Small intestine (tissue), 7 donors: ENCODE measurements at regions not wholly inside any gene's neighbourhood (a gene's known extent, or its start where the extent isn't known, plus 50 kb on each side); places are given as distances from the start of the nearest gene placed in this dataset.

Experiments
- DNase-seq, 2 donors: peaks; one replicate each; pipeline versions ENCODE4 v3.0.0 to v3.0.0-alpha.2; 2013
- FAIRE-seq: peaks from 2 replicates; lab custom pipeline; 2012; peaks lifted over from hg19 to GRCh38; lab: Jason Lieb, UNC
- H3K27ac ChIP-seq, 3 donors: one replicate each; pipeline ENCODE4 v1.5.1; 2013; ENCODE audit warnings: low read length in 2 of 3, mild to moderate bottlenecking in 2 of 3, control low read depth in 1 of 3, inconsistent platforms in 1 of 3, low read depth in 1 of 3, moderate library complexity in 1 of 3
- H3K27me3 ChIP-seq, 3 donors: one replicate each; pipeline ENCODE4 v1.6.1; 2013; ENCODE audit warnings: low read length in 3 of 3, inconsistent platforms in 1 of 3; ENCODE audit not compliant: control insufficient read depth in 3 of 3, insufficient read depth in 3 of 3
- H3K36me3 ChIP-seq, 3 donors: one replicate each; pipeline ENCODE4 v1.6.1; 2013; ENCODE audit warnings: low read length in 3 of 3, inconsistent platforms in 1 of 3, low read depth in 1 of 3, mild to moderate bottlenecking in 1 of 3, moderate library complexity in 1 of 3; ENCODE audit not compliant: control insufficient read depth in 3 of 3, insufficient read depth in 2 of 3
- H3K4me1 ChIP-seq, 3 donors: one replicate each; pipeline ENCODE4 v1.6.1; 2013; ENCODE audit warnings: low read length in 2 of 3, inconsistent platforms in 1 of 3, low read depth in 1 of 3, mild to moderate bottlenecking in 1 of 3, moderate library complexity in 1 of 3; ENCODE audit not compliant: control insufficient read depth in 3 of 3, insufficient read depth in 2 of 3
- H3K4me3 ChIP-seq, 3 donors: one replicate each; pipeline ENCODE4 v1.5.1; 2013; ENCODE audit warnings: low read length in 3 of 3, control low read depth in 1 of 3, inconsistent platforms in 1 of 3, low read depth in 1 of 3, mild to moderate bottlenecking in 1 of 3, moderate library complexity in 1 of 3
- H3K9me3 ChIP-seq, 2 donors: one replicate each; pipeline ENCODE4 v1.6.1; 2013; ENCODE audit warnings: low read depth in 1 of 2, low read length in 1 of 2; ENCODE audit not compliant: control insufficient read depth in 2 of 2, insufficient read depth in 1 of 2
- WGBS, 3 donors: extraction: QIAGEN DNeasy Blood & Tissue Kit; methylation state at CpG; one replicate each; pipeline ENCODE4 v1.1.7; 2013; 5-methylcytosine and 5-hydroxymethylcytosine counted together
- donor health status: healthy with polysubstance abuse.
- donor health status: control.
- donor health status: control.
- donor health status: Bipolar disorder and iron deficiency.
- donor health status: healthy.

DNA sequence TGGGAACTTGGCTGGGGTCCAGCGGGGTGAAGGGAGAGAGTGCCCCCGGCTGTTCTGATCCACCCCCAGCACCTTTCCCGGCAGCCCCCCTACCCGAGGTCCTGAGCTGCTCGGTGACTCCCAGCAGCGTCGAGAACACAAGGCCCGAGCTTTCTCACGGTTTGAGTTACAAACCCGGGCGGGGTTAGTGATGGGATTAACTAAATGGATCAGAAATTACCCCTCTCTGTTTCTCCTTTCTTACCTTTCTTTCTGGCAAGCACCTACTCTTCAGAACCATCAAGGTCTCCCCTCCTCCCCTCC lies 139.4 kb upstream of the GPC1 start:
- no peak overlapping the region for H3K27ac ChIP-seq
- no peaks in the 10 kb centered on the region for H3K4me1 ChIP-seq
- 57 to 81% (median 67%) methylated on average over 11 of the region's 11 CpGs for WGBS, 3 donors
- H3K36me3 ChIP-seq: no peaks in the 10 kb centered on the region
- FAIRE-seq (no peak), DNase-seq (no peak)
- H3K4me3 ChIP-seq: no peak overlapping the region
- H3K27me3 ChIP-seq: no peaks in the 10 kb centered on the region
- H3K9me3 ChIP-seq: no peaks in the 10 kb centered on the region

DNA sequence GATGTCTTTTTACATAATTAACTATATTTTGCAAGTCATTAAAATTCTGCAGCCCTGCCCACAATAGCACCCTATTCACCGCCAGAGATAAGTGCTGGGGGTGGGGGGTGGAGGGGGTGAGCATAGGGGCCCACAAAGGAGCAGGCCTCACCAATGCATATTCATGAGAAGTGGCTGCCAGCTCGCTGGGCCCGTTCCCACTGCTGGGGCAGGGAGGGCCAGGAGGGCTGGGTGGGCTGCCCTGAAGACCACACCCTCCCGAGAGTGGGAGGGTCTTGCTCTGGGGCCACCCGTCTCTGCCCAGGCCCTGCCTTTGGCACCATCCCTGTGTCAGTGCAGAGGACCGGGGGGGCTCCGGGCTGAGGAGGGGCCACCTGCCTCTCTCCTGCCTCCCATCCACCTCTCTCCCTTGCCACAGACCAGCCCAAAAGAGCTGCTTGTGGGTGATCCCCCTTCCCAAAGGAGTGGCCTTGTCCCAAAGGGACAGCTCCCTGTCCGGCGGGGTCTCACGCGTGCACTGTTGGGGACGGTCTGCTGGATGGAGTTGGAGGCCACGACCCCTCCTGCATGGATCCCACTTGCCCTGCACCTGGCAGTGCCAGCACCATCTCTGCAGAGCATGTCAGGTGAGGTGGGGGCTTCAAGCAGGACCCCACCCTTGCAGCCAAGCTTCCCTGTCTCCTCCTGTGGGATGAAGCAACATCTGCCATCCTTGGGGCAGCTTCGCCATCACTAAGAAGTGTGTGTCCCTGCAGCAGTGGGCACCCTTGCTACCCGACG lies 138.8 kb upstream of the GPC1 start:
- DNase-seq (no peak), FAIRE-seq (no peak)
- no peaks in the 10 kb centered on the region for H3K4me1 ChIP-seq
- no peak overlapping the region for H3K27ac ChIP-seq
- no peak overlapping the region for H3K4me3 ChIP-seq
- WGBS, 3 donors: 67 to 81% (median 70%) methylated on average over 16 of the region's 16 CpGs
- H3K9me3 ChIP-seq: no peaks in the 10 kb centered on the region
- no peaks in the 10 kb centered on the region for H3K27me3 ChIP-seq
- no peaks in the 10 kb centered on the region for H3K36me3 ChIP-seq

DNA sequence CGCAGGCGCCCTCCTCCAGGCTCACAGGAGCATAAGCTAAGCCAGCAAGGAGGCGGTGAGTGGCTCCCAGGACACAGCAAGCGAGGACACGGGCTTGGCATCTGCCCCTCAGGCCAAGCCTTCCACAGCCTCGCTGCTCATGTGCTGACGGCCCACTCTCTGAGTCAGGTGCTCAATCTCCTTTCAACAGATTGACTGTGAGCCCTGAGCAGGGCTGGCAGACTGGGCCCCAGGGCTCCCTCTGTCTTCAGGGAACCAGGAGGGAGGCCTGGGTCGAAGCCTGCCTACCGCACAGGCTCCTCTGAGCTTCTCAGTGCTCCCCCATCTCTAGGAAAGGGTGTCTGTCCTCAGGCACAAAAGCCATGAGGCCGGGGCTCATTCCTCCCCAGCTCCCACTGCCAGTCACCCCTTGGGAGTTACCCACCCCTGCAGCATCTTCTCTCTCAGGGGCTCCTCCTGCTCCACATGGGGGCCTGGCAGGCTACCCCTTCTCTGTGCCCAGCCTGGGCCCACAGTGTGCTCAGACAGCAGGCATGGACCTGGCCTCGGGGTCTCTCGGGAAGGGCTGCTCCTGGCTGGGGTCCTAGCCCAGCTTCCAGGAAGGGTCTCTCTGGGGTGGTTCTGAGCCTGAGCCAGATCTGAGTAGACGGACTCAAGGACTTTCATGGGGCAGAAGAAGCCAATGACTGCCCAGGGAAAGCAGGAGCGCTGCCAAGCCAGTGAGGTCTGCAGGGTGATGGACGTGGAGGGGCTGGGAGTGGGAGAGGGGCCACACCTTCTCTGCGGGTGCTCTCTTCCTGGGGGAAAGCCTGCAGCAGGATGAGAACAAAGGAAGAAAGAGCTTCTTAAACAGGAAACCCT lies 138.0 kb upstream of the GPC1 start:
- WGBS, 3 donors: 69 to 77% (median 73%) methylated on average over 16 of the region's 16 CpGs
- no peak overlapping the region for H3K4me3 ChIP-seq
- no peaks in the 10 kb centered on the region for H3K9me3 ChIP-seq
- no peak overlapping the region for H3K27ac ChIP-seq
- no peaks in the 10 kb centered on the region for H3K4me1 ChIP-seq
- FAIRE-seq (no peak), DNase-seq (no peak)
- no peaks in the 10 kb centered on the region for H3K36me3 ChIP-seq
- H3K27me3 ChIP-seq: no peaks in the 10 kb centered on the region

DNA sequence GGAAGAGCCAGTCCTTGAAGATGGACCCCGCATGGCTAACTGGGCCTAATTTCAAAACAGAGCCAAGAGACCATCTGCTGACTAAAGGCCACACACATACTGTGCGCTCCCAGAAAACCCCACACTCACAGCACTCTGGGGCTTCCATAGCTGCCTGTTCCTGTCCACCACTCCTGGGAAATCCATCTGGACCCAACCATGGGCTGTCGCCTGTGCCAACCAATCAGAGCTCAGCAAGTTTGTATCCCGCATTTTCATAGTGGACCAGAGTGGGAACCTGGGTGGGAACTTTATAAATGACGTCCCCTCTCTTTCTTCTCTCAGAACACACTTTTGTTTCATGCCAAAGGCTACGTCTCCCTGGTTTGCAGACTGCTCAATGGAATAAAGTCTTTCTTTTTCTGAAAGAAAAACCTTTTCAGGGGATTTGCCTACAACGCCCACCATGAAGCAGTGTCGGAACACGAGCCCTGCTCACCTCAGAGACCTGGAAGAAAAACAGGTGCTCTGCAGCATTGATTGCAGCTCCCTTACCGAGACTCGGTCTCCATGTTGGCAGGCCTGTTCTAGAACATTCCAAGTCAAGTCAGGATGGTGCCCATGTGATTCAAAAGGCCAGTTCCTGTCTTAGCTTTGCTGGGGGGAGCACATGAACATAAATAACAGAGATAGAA lies 137.2 kb upstream of the GPC1 start:
- Histone ChIP-seq H3K4me1 (no peaks in the 10 kb centered on the region), H3K27ac (no peak overlapping the region), H3K9me3 (no peaks in the 10 kb centered on the region), H3K27me3 (no peaks in the 10 kb centered on the region), H3K36me3 (no peaks in the 10 kb centered on the region), H3K4me3 (no peak overlapping the region)
- 83 to 87% (median 85%) methylated on average over 11 of the region's 11 CpGs for WGBS, 3 donors
- DNase-seq: no peak
- no peak for FAIRE-seq

DNA sequence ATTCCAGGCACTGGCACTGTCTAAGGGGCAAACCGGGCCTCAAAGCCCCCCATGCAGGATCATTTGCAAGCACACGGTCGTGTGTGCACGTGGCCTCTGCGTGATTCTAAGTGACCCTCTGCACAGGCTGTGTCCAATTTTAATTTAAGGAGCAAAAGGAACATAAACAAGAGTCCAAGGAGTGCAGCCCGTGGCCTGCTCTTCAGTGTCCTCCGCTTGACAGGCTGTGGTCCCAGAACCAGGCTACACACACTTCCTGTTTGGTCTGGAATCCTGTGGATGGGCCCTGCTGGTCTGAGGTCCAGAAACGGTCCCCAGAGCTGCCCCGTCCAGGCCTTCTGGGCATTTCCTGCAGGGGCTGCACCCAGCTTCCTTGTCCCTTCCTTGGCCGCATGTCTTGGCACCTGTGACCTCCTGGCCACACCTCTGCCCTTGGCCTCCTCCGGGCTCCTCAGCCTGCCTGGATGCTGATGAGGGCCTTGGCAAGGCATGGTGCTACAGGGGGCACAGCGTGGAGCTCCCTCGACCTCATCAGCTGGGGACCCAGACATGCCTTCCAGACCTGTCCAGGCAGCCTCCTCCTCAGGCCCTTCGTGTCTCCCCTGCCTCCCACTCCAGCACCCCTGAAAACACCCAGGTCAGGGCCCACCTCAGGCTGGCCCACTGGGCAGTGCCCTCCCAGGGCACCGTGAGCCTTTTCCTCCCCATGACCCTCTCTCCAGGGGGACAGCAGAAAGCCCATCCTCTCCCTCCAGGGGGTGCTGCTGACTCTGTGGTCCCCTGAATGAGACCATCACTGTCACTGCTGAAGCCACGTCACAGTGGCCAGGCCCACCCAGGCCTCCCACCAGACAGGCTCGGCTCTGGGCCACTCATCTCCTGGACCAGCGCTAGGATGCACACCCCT lies 136.4 kb upstream of the GPC1 start:
- no peak overlapping the region for H3K4me3 ChIP-seq
- FAIRE-seq: no peak
- no peaks in the 10 kb centered on the region for H3K9me3 ChIP-seq
- no peaks in the 10 kb centered on the region for H3K27me3 ChIP-seq
- no peak for DNase-seq
- no peaks in the 10 kb centered on the region for H3K36me3 ChIP-seq
- H3K4me1 ChIP-seq: no peaks in the 10 kb centered on the region
- 78 to 85% (median 79%) methylated on average over 18 of the region's 18 CpGs for WGBS, 3 donors
- H3K27ac ChIP-seq: no peak overlapping the region

DNA sequence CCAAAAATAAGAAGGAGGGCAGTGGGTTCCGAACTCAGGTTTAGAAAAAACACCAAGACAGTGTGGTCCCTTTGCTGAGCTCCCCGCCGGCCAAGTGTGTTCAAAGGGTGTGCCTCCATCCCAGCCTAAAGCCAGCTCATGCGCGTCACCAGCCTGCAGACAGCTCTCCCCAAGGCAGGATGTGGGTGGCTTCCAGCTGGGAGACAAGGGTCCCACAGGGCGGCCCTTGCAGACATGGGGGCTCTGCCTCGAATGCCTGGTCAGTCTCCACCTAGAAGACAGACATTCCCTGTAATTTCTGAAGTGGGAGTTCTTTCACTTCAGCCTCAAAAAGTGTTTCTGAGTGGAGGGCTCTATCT lies 135.8 kb upstream of the GPC1 start:
- H3K4me3 ChIP-seq: no peak overlapping the region
- H3K4me1 ChIP-seq: no peaks in the 10 kb centered on the region
- WGBS, 3 donors: 45 to 76% (median 68%) methylated on average over 6 to 7 of the region's 7 CpGs
- H3K9me3 ChIP-seq: no peaks in the 10 kb centered on the region
- no peaks in the 10 kb centered on the region for H3K27me3 ChIP-seq
- FAIRE-seq (no peak), DNase-seq (no peak)
- H3K36me3 ChIP-seq: no peaks in the 10 kb centered on the region
- H3K27ac ChIP-seq: no peak overlapping the region

DNA sequence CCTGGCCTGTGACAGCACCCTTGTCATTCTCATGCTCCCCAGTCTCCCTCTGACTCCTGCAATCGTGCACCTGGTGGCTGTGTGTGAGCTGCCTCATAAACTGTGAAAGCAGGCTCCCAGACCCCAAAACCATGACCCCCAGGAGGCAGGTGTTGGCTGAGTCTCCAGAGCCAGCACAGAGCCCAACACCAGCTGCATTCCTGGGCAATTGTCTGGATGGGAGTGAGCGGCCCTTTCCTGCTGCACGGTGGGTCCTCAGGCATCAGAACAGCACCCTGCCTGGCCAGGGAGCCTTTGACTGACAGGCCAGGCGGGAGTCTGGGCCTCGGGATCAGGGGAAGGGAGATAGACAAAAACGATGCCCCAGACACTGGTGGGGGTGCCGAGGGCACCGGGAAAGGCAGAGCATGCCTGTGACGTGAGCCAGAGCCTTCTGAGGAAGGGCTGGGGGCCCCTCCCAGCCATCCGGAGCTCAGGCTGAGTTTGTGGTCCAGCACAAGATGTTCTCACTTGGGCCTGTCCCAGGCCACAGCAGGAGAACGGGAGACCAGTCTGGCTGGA lies 135.1 kb upstream of the GPC1 start:
- Histone ChIP-seq H3K27me3 (no peaks in the 10 kb centered on the region), H3K36me3 (no peaks in the 10 kb centered on the region), H3K9me3 (no peaks in the 10 kb centered on the region), H3K4me1 (no peaks in the 10 kb centered on the region), H3K27ac (no peak overlapping the region), H3K4me3 (no peak overlapping the region)
- DNase-seq: no peak
- 49 to 58% (median 51%) methylated on average over 11 of the region's 11 CpGs for WGBS, 3 donors
- FAIRE-seq: no peak
